ENCODE measurements at regions not wholly inside any gene's neighbourhood (a gene's known extent, or its start where the extent isn't known, plus 50 kb on each side); places are given as distances from the start of the nearest gene placed in this dataset.

DNA sequence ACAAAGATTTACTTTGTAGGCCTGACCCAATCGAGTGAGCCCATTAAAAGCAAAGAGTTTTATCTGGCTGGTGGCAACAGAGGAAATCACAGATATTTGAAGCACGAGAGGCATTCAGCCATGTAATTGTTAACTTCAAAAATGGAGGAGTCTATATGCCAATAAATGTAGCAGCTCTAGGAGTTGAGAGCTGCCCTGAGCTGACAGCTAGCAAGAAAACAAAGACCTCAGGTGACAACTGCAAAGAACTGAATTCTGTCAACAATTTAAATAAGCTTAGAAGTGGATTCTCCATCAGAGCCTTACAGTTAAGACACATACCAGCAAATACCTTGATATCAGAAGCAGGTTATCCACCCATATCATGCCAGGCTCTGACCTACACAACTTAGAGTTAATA lies 463.1 kb upstream of the NEGR1 start:
- no peak for DNase-seq

DNA sequence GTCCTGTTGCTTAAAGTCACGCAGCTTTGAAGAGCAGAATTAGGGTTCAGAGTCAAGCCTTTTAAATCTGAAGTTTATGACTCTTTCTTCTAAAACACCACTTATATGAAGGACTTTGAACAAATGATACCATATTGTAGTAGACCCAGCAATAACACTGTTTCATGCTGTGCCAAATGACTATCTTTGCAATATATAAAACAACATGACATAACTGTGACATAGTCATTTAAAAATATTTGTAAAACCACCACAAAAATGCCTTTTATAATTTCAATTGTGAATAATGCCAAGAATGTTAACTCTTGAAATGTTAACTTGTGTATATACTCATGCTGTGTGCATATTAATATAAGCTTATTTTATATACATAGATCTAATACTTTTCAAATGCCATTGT lies 452.1 kb upstream of the NEGR1 start:
- no peak for DNase-seq

DNA sequence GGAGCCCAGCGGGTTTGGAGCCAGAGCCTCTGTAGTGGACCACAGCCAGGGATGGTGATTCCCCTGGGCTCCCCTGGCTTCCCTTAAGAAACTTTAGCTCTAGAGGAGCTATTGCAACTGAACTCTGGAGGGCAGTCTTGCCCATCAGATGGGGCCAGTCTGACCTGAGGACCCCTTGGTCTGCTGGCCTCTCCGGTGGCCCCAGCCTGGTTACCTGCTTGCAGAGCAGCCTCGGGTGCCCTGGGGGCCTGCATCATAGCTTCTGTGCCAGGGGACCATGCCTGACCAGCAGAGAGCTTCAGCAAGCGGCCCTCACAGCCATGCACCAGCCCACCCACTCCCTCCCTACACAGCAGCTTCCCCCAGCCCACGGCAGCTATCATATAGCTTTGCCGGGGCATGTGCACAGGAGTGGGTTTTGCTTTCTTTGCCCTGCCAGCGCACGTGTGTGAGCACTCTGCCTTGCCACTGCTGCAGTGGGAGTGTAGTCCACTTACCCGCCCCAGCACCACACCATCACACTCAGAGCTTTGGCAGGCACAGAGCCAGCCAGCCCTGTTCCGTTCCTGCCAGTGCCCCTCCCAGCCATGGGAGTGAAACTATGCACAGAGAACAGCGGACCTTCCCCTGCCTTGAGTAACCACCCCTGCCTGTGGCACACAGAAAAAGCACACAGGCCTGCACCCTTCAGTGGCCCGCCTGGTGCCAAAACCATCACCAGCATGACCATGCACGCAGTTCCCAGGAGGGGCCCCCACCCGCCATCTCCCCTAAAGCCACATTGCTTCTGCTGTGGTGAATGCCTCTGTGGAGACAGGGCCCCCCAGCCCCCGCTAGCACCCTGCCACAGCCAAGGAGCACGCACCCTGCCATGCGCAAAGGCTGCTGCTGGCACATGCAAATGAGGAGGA lies 442.9 kb upstream of the NEGR1 start:
- no peak for DNase-seq

DNA sequence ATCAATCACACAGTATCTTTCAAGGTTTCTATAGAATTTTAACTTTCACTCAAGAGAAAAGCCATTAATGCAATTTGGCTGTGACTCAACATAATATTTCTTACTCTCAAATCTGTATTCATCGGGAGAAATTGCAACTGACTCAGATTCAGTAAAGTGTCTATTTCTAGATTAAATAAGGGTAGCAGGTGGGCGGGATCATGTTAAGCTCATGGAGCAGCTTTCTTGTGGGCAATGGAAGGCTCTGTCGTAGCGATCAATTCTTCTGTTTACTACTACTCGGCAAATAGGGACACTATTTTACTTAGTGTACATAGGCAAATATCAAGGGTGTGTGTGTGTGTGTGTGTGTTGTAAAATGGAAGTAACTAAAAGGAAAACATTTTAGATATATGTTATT lies 423.6 kb upstream of the NEGR1 start:
- DNase-seq, result no peak

DNA sequence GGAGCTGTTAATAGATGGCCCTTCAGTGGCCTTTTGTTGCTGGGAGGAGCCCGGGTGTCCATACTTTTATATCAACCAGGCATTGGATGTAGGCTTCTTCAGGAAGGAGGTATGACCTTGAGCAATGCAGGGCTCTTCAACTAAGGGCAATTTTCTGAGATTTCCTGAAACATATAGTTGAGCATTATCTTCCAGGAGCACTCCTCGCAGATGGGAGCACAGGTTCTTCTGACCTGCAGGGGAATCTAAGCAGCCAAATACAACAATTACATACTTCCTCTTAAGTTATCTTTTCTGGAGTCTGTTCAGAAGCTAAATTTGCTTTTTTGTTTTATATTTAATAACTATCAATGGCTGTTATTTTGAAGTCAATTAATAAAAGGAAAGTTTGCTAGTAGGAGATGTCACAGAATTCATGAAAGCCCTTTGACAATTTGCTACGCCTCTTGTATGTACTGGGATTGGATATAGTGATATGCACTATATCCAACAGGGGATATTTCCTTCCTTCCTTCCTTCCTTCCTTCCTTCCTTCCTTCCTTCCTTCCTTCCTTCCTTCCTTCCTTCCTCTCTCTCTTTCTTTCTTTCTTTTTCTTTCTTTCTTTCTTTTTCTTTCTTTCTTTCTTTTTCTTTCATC lies 422.6 kb upstream of the NEGR1 start:
- DNase-seq, result no peak

DNA sequence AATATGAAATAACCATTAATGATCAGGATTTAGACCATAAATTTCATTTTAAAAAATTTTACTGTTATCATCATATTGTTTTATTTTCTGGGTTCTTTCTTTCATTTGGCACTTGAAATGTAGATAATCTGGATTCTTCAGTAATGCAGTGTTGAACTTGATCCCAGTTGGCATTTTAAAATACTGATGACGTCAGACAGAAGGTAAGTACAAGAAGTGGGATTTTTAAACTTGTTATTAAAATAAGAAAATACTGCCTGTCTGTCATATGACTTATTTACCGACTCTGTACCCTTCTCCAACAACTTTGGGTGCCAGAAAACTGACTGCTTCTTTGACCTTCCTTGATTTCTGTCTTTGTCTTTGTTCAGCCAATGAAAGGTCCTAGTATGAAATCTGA lies 415.1 kb upstream of the NEGR1 start:
- no peak for DNase-seq

DNA sequence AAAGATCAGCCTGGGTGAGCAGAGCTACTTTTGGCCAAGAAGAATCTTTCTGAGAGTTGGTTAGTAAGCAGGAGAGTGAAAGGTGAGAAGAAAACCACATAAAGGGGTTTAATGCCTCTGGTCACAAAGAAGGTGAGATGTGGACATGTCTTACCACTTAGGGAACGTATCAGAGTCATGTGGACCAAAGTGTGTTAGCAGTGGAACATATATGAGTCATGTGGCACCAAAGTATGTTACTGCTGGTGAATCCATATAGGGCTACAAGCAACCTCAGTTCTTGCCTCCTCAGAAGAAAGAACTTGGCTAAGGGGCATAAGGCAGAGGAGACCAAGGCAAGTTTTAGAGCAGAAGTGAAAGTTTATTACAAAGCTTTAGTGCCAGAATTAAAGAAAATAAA lies 411.6 kb upstream of the NEGR1 start:
- no peak for DNase-seq

DNA sequence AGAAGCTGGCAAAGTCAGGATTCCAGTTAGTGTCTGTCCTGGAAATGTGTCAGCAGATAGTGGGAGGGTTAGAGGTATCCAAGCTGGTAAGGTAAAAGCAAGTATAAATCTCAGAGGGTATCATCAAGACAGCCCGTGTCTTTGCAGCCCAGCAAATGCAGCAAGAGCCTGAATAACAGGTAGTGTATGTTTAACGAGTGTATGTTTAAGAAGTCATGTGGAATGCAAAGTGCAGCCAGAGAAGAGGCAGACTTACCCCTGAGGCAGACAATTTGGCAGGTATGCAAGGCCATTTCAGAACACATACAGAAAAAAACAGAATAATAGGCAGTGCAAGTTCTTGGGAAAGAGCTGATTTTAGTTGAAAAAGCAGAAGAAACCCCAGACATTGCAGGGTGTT lies 411.0 kb upstream of the NEGR1 start:
- DNase-seq, result no peak

DNA sequence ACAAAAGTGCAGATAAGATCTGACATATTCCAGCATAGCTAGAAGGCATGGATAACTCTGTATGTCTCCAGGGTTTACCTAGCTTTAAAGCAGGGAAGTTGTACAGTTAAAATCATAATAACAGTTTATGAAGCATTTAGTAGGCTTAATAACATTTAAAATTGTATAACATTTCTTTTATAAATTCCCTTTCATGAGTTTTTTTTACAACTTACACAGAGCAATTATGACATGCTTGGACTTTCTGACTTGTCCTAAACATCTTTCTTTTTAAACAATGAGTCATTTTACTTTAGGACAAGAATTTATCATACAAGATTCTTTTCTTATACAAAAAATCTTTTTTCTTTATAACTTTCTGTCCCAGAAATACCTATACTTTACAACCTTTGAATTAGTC lies 408.5 kb upstream of the NEGR1 start:
- DNase-seq, result no peak

DNA sequence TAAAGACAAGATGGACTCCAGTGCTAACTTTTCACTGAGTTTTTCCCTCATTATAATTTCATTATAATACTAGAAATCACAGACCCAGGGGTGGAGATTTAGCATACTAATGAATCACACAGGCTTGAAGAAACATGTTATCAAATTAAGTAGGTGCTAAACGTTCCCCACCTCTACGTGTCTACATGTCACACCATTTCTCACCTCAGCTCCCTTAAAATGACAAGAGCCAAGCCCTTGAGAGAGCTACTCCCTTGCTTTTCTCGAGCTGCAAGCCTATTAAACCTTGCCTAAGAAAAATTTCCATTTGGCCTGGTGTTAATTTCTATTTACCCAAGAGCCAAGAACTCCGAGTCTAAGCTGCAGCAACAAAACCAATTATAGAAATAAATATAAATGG lies 396.3 kb upstream of the NEGR1 start:
- no peak for DNase-seq

DNA sequence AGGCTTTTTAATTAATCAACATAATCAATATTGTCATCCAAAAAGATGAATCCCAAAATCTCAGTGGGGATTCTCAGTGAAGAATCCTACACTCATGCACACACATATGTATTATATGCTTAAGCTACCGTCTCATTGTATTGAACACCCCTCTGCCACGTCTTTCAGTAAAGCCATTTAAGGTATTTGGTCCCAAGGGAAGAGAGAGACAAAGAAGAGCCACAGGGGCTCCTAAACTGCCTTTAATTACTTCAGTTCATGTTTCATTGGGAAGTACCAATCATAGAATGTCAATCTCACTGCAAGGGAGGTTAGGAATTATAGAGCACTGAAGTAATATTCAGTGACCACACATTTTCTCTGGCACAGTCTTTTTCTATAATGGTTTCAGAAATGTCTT lies 388.6 kb upstream of the NEGR1 start:
- no peak for DNase-seq

DNA sequence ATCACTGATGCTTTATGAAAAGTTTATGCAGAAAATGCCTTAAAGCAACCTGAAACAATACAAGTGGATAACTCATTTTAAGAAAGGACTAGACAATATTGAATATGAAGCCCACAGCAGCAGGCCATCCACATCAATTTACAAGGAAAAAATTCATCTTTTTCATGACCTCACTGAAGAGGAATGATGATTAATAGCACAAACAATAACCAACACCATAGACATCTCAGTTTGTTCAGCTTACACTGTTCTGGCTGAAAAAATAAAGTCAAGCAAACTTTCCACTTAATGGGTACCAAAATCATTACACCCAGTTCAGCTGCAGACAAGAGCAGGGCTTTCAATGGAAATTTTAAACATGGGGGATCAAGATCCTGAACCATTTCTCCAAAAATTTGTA lies 380.6 kb upstream of the NEGR1 start:
- no peak for DNase-seq

DNA sequence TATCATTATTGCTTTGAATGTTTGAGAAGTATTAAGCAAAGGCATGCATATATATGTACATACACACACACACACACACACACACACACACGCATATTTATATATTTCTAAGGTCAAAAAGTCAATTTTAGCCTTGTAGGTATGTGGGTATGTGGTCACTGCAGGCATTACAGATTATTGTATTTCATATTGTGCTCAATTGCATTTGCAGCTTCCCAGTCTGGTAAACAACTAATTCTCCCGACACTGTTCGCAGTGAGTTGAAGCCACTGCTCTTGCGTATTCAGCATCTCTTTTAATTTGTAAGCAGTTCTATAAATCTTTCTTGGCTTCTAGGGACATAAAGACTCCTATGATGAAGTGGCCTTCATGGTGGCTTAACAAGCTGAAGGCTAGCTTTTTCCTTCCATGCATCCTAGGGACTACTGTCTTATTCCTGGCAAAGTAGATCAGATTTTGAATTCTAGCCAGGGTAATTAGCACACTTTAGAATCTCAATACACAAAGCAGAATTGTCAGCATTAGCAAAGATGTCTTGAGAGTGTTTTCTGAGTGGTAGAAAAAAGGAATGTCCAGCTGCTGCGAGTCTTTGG lies 368.6 kb upstream of the NEGR1 start:
- DNase-seq, result no peak

DNA sequence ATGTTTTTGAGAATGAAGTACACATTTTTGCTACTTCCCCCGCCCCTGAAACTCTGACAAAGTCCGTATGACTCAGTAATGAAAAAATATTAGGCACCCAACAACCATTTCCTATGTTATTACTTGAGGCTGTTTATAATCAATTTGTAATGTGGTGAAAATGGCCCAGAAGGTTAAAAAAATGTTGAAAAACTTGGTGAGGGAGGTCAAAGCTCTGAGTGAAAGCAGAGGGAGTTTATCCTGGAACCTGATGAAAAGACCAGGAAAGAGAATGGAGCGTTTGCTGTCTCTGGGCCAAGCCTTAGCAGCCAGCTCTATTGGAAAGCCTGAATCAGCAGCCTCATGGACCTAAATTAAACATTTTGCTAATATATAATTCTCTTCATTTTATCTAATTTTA lies 367.7 kb upstream of the NEGR1 start:
- no peak for DNase-seq

DNA sequence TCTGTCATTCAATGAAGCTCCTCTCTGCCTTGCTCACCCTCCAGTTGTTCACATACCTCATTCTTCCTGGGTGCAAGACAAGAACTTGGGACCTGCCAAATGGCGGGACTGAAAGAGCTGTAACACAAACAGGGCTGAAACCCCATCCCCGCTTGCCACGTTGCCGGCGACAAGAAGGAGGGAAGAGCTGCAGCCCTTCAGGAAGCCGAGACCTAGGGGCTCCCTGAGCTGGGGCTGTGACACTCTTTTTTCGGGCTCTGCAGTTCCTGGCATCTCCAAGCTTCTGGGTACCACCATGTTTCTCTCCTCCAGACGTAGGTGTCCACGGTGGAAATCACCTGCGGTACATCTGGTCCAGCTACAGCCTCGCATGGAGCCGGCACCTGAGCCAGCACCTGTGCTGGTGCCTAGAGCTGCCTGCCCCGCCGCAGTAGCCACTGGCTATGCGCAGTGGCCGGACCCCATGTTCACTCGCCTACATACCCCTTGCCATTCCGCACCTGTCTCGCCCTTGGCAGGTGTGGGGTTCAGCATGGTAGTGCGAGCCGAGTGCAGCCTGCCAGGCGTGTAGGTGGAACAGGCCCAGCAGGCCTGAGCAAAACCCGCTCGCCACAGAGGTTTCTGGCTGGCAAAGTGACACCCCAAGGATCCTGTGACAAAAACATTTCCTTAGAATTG lies 367.0 kb upstream of the NEGR1 start:
- DNase-seq, result no peak

DNA sequence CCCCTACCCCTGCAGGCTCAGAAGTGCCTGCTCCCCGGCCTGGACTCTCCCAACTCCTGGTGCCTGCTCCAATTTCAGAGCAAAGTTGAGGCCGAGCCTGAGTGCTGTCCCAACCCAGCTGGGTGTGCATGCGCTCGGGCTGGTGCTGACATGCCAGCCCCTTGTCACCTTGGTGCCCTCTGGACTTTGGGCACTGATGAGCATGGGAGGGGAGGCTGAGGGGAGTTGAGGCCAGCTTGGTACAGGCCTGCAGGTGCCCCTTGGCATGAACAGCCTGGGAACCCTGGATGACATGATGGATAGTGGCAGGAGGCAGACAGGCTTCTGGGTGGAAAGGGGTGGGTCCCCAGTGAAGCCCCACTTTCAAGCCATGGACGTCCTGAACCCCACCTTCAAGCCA lies 366.1 kb upstream of the NEGR1 start:
- DNase-seq, result no peak

DNA sequence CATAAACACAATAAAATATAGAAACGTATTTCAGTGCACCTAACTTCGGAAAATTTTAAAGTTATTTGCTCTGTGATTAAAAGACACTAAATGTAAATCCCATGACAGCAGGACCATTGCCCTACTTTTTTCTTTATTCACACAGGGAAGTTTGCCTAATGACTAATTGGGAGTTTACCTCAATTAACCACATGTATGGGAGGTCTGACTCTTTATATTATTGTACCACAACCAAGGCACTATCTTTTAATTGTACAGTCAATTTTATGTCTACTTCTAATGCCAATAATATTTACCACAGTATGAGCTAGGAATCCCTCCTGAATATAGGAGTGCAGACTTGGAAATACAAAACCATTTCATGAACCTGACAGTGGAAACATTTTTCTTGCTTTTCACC lies 360.8 kb upstream of the NEGR1 start:
- DNase-seq, result no peak

DNA sequence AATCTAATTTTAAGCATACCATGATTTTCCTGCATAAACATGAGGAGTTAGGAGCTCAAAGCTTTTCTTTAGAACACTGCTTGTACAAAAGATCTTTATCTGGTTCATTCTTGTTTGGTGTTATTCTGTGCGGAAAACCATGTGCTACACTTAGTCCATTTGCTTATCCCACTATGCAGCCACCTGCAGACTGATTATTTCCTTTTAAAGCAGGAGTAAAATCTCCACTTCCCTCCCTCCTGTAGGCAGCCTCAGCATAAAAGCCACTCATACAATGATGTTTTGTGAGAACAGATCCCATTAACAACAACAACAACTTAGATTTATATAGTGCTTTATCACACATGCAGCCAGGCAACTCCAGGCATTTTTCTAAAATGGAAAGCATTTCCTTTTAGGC lies 355.3 kb upstream of the NEGR1 start:
- no peak for DNase-seq

DNA sequence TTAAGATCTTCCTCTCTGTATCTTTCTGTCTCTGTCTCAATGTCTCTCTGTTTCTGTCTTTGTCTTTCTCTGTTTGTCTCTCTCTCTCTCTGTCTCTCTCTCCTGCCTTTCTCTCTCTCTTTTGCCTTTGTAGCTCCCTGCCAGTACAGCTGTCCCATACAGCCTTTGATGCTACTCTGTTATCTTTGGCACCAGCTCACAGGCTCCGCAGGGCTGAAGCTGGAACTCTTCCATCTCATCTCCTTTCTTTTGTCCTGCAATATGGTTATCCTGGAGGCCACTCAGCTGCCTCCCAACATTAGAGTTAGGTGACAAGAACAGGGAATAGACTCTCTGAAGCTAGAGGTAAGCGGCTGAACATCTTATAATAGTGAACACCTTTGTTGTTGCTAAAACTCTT lies 354.3 kb upstream of the NEGR1 start:
- no peak for DNase-seq

DNA sequence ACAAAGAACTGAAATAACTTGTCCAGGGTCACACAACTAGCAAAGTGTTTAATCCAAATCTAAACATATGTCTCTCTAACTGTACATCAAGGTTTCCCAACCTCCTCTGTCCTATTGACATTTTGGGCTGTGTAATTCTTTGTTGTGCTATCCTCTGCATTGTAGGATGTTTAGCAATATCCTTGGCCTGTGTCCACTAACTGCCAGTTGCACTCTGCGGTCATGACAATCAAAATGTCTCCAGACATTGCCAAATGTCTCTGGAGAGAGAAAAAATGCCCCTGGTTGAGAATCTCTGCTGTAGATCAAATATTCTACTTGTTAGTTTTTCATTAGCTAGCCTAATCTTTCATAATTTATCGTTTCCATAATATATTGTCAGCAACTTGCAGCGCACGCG lies 353.4 kb upstream of the NEGR1 start:
- no peak for DNase-seq

DNA sequence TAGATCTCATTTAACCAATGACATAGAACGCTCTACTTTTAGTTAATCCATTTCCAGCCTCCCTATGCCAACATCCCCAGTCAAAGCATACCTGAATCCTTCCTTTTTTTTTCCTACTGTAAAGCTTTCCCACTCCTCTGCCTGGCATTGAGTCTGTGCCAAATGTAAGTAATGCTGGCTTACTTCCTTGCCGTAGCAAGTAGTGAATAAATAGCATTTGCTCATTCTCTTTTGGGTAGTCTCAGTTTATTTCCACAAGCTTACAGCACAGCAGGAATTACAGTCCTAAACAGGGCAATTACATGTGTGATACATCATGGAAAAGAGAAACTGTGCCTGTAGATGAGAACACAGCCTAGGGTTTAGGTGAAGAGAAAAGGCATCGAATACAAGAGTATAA lies 352.6 kb upstream of the NEGR1 start:
- no peak for DNase-seq

DNA sequence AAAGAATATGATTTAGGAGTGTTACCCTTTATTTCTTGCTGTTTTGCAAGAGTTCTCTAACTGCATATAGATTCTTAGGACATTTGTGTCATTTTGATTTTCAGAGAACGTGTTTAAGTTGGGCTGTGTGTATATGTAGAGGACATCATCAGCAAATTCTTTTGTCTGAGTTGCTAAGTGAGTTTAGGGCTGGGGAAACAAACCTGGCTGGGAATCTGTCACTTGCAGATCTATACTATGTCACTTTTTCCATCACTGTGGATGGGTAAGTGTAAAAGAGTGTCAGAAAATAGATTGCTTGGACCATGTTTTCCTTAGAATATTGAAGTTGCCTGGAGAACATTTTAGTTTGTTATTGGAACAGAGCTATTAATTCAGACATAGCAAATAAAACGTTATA lies 349.1 kb upstream of the NEGR1 start:
- DNase-seq, result no peak

DNA sequence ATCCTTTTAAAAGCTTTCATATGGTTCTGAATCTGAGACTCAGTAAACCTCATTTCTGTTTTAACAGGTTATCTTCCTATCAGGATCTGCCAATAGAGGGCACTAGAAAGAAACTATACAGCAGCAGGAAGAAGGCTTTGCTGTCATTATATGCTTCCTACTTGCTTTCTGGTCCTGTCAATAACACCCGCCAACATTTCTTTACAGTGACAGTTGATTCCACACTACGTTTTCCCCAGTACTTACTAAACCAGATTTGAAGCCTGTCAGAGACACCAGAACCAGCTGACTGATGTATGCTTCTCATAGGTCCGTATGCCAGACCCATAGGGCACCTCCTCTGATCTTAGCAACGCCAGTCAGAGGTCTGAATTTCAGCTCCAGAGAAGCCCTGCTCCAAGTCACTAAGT lies 341.0 kb upstream of the NEGR1 start:
- no peak for DNase-seq

DNA sequence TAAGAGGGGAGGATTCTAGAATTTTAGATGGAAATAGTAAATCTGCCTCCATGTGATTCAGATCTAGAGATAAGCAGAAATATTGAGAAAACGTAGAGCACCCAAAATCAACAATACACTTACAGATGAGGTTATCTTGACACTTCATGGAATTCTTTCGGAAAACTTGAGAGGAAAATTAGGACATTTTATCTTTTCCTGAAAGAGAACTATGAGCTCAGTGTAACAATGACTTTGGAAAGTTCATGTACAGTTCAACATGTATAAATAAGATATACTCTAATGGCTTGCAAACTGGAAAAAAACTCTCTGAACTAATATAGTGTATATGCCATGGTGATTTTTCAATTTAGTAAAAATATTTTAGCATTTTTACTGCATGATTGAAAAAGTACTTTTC lies 338.1 kb upstream of the NEGR1 start:
- no peak for DNase-seq
